Fibroblast of lung (primary cell): ENCODE measurements at regions not wholly inside any gene's neighbourhood (a gene's known extent, or its start where the extent isn't known, plus 50 kb on each side); places are given as distances from the start of the nearest gene placed in this dataset.

Experiments
- DNase-seq, 2 donors: peaks; one replicate each; pipeline versions ENCODE4 v3.0.0 to v3.0.0-alpha.2; 2010; ENCODE audit warnings: low read depth in 2 of 2
- H2AFZ ChIP-seq: 2 replicates; pipeline ENCODE4 v1.5.1; 2012; ENCODE audit warnings: low read length, control low read depth, inconsistent platforms
- H3K27ac ChIP-seq: 2 replicates; pipeline ENCODE4 v1.5.1; 2011; ENCODE audit warnings: low read length, control low read depth; ENCODE audit not compliant: insufficient read depth
- H3K27me3 ChIP-seq: 2 replicates; pipeline ENCODE4 v1.5.1; 2011; ENCODE audit warnings: mild to moderate bottlenecking, low read length; ENCODE audit not compliant: control insufficient read depth, insufficient read depth
- H3K36me3 ChIP-seq: 2 replicates; pipeline ENCODE4 v1.5.1; 2011; ENCODE audit warnings: low read length; ENCODE audit not compliant: control insufficient read depth, insufficient read depth
- H3K4me1 ChIP-seq: 2 replicates; pipeline ENCODE4 v1.5.1; 2011; ENCODE audit warnings: low read length; ENCODE audit not compliant: control insufficient read depth, insufficient read depth; ENCODE audit errors: extremely low read depth
- H3K4me2 ChIP-seq: 2 replicates; pipeline ENCODE4 v1.5.1; 2011; ENCODE audit warnings: low read length, control low read depth; ENCODE audit not compliant: insufficient read depth; ENCODE audit errors: extremely low read depth
- H3K4me3 ChIP-seq, 4 experiments: fragments of 200-600 bp in 1 of 4; sonication (generic) in 1 of 4; replicated peaks in 1 of 4; 2 replicates each; pipeline ENCODE4 v1.5.1; 2011 to 2016; ENCODE audit warnings: low read length in 4 of 4, low read depth in 3 of 4, mild to moderate bottlenecking in 3 of 4, control low read depth in 2 of 4, inconsistent platforms in 1 of 4, mixed read lengths in 1 of 4; ENCODE audit not compliant: insufficient read depth in 1 of 4; ENCODE audit errors: control extremely low read depth in 1 of 4
- H3K79me2 ChIP-seq: 2 replicates; pipeline ENCODE4 v1.5.1; 2012; ENCODE audit warnings: mild to moderate bottlenecking, low read length, inconsistent platforms; ENCODE audit not compliant: control insufficient read depth, insufficient read depth
- H3K9ac ChIP-seq: 2 replicates; pipeline ENCODE4 v1.5.1; 2011; ENCODE audit warnings: mild to moderate bottlenecking, low read length, control low read depth; ENCODE audit not compliant: insufficient read depth
- H3K9me3 ChIP-seq: 2 replicates; pipeline ENCODE4 v1.5.1; 2012; ENCODE audit warnings: low read depth, low read length; ENCODE audit not compliant: control insufficient read depth, insufficient read depth
- H4K20me1 ChIP-seq: 2 replicates; pipeline ENCODE4 v1.5.1; 2011; ENCODE audit warnings: low read length; ENCODE audit not compliant: control insufficient read depth, insufficient read depth; ENCODE audit errors: extremely low read depth
- CTCF ChIP-seq, 2 donors: IDR thresholded peaks in 1 of 2; conservative IDR thresholded peaks in 1 of 2; 1 replicate in 1 of 2; 2 replicates in 1 of 2; pipeline ENCODE4 v1.5.1; 2011 to 2012; ENCODE audit warnings: low read length in 2 of 2, control low read depth in 1 of 2, inconsistent platforms in 1 of 2, low read depth in 1 of 2, mild to moderate bottlenecking in 1 of 2
- EZH2 ChIP-seq: IDR thresholded peaks from 2 replicates; pipeline ENCODE4 v1.5.1; 2012; ENCODE audit warnings: low read length, control low read depth, mild to moderate bottlenecking; ENCODE audit errors: missing control alignments

GRCh38 chr1:218030846-218031245 lies 254.2 kb upstream of the RRP15 start:
- Histone ChIP-seq H3K4me1 (no peaks in the 10 kb centered on the region), H3K9me3 (no peaks in the 10 kb centered on the region), H3K79me2 (no peaks in the 10 kb centered on the region), H3K4me2 (no peak overlapping the region), H3K27ac (no peak overlapping the region), H4K20me1 (no peaks in the 10 kb centered on the region), H3K36me3 (no peaks in the 10 kb centered on the region), H2AFZ (no peak overlapping the region), H3K27me3 (no peaks in the 10 kb centered on the region), H3K9ac (no peak overlapping the region), H3K4me3 (no peak overlapping the region)
- TF ChIP-seq CTCF (conservative IDR thresholded peaks at IDR 0.05 in 1 of 2, IDR thresholded peaks at IDR 0.05 in 1 of 2; ENCODE audit: low read depth in 1 of 2, low read length in 2 of 2) = no peak
- no peak for TF ChIP-seq EZH2
- no peak for DNase-seq

- no peak for TF ChIP-seq CTCF (conservative IDR thresholded peaks at IDR 0.05 in 1 of 2, IDR thresholded peaks at IDR 0.05 in 1 of 2; ENCODE audit: low read depth in 1 of 2, low read length in 2 of 2)
- no peak for TF ChIP-seq EZH2
- H3K9me3 ChIP-seq = no peaks in the 10 kb centered on the region
- H4K20me1 ChIP-seq = no peaks in the 10 kb centered on the region
- H3K27ac ChIP-seq = no peak overlapping the region
- no peaks in the 10 kb centered on the region for H3K79me2 ChIP-seq
- H3K4me2 ChIP-seq = no peak overlapping the region
- no peaks in the 10 kb centered on the region for H3K36me3 ChIP-seq
- no peak overlapping the region for H3K9ac ChIP-seq
- DNase-seq = peak in 1 of 2 donors; percentile 15
- peak overlapping the region in 2 of 4 experiments; percentile 6 to 25 for H3K4me3 ChIP-seq
- H3K4me1 ChIP-seq = no peaks in the 10 kb centered on the region
- H2AFZ ChIP-seq = no peak overlapping the region
- no peaks in the 10 kb centered on the region for H3K27me3 ChIP-seq
These were observed 253.2 kb upstream of the RRP15 start for GRCh38 chr1:218031901-218032300.

- no peak for DNase-seq
- Histone ChIP-seq H3K27me3 (no peaks in the 10 kb centered on the region), H2AFZ (no peak overlapping the region), H3K4me3 (no peak overlapping the region), H3K36me3 (no peaks in the 10 kb centered on the region), H3K4me1 (no peaks in the 10 kb centered on the region), H3K27ac (no peak overlapping the region), H3K4me2 (no peak overlapping the region), H3K9ac (no peak overlapping the region), H4K20me1 (no peaks in the 10 kb centered on the region), H3K79me2 (no peaks in the 10 kb centered on the region), H3K9me3 (no peaks in the 10 kb centered on the region)
- TF ChIP-seq CTCF (conservative IDR thresholded peaks at IDR 0.05 in 1 of 2, IDR thresholded peaks at IDR 0.05 in 1 of 2; ENCODE audit: low read depth in 1 of 2, low read length in 2 of 2) = no peak
- no peak for TF ChIP-seq EZH2
These were observed 250.6 kb upstream of the RRP15 start for GRCh38 chr1:218034468-218034867.
